GM12878 (cell line): ENCODE measurements at regions not wholly inside any gene's neighbourhood (a gene's known extent, or its start where the extent isn't known, plus 50 kb on each side); places are given as distances from the start of the nearest gene placed in this dataset.

Source experiments
- ATAC-seq: fragments of 200-7000 bp; cut with Tn5 transposase; 3 replicates; pipeline ENCODE4 v1.9.1; 2020; ENCODE audit warnings: mild to moderate bottlenecking, moderate library complexity
- BruUV-seq: library from RNA; stranded (reverse); fragments of 400-500 nt; replicated peaks from 2 replicates; lab custom pipeline; 2021; lab: Mats Ljungman, UMichigan
- CTCF ChIA-PET: fragments of 300-600 bp; sonication (Branson Sonifier 250); formaldehyde crosslinking; extraction: SDS; loops from one replicate; lab custom pipeline; 2021; ENCODE audit warnings: inconsistent platforms; lab: Yijun Ruan, JAX
- POLR2A ChIA-PET: fragments of 350-600 bp; formaldehyde crosslinking; extraction: SDS; loops from one replicate; lab custom pipeline; 2021; ENCODE audit warnings: inconsistent platforms; lab: Charles Lee
- RAD21 ChIA-PET: fragments of 300-600 bp; sonication (Branson Sonifier 250); formaldehyde crosslinking; loops from one replicate; lab custom pipeline; 2023; ENCODE audit warnings: antibody characterized with exemption; ENCODE audit not compliant: unreplicated experiment; lab: Charles Lee
- SMC1A ChIA-PET: fragments of 300-600 bp; sonication (Branson Sonifier 250); formaldehyde crosslinking; loops from one replicate; lab custom pipeline; 2023; ENCODE audit not compliant: unreplicated experiment, uncharacterized antibody; lab: Charles Lee
- DNase-seq: peaks from one replicate; pipeline ENCODE4 v3.0.0-alpha.2; 2011; ENCODE audit warnings: low read depth, low spot score
- FAIRE-seq: peaks from 3 replicates; lab custom pipeline; 2011; peaks lifted over from hg19 to GRCh38; lab: Jason Lieb, UNC
- H2AFZ ChIP-seq: 2 replicates; pipeline ENCODE4 v1.6.0; 2011; ENCODE audit warnings: low read depth, low read length, control low read depth; ENCODE audit not compliant: control insufficient read depth
- H3K27ac ChIP-seq: 2 replicates; pipeline ENCODE4 v1.5.1; 2011; ENCODE audit warnings: control low read depth; ENCODE audit not compliant: control insufficient read depth, insufficient read depth
- H3K27me3 ChIP-seq, 2 experiments: replicated peaks in 1 of 2; 2 replicates each; pipeline versions ENCODE4 v1.6.0 to v1.6.1; 2011; ENCODE audit warnings: low read length in 1 of 2; ENCODE audit not compliant: control insufficient read depth in 2 of 2, insufficient read depth in 2 of 2
- H3K36me3 ChIP-seq, 2 experiments: 2 replicates each; pipeline ENCODE4 v1.5.1; 2011; ENCODE audit warnings: low read length in 1 of 2; ENCODE audit not compliant: control insufficient read depth in 2 of 2, insufficient read depth in 2 of 2
- H3K4me1 ChIP-seq: 2 replicates; pipeline ENCODE4 v1.6.1; 2011; ENCODE audit warnings: mild to moderate bottlenecking, low read length, moderate library complexity, mixed read lengths; ENCODE audit not compliant: control insufficient read depth, insufficient read depth
- H3K4me2 ChIP-seq: 2 replicates; pipeline ENCODE4 v1.6.0; 2011; ENCODE audit warnings: control low read depth; ENCODE audit not compliant: control insufficient read depth, insufficient read depth
- H3K4me3 ChIP-seq: fragments of 200-600 bp; sonication (generic); 2 replicates; pipeline ENCODE4 v1.5.1; 2016
- H3K79me2 ChIP-seq: 2 replicates; pipeline ENCODE4 v1.6.0; 2011; ENCODE audit warnings: low read length; ENCODE audit not compliant: control insufficient read depth, insufficient read depth
- H3K9ac ChIP-seq: 2 replicates; pipeline ENCODE4 v1.8.0; 2011; ENCODE audit warnings: low read length, control low read depth, mixed read lengths; ENCODE audit not compliant: control insufficient read depth, insufficient read depth
- H3K9me3 ChIP-seq: replicated peaks from 3 replicates; pipeline ENCODE4 v1.5.1; 2011; ENCODE audit warnings: mild to moderate bottlenecking, low read length; ENCODE audit not compliant: control insufficient read depth, insufficient read depth
- H4K20me1 ChIP-seq: 2 replicates; pipeline ENCODE4 v1.6.0; 2011; ENCODE audit not compliant: control insufficient read depth, insufficient read depth
- EP300 ChIP-seq, 2 experiments: fragments of 150-350 bp in 1 of 2; IDR thresholded peaks; 2 replicates each; pipeline ENCODE4 v1.6.1; 2011 to 2012; ENCODE audit warnings: low read depth in 2 of 2, low read length in 2 of 2, borderline replicate concordance in 1 of 2, improper control_type of control experiment in 1 of 2, inconsistent platforms in 1 of 2; ENCODE audit not compliant: control insufficient read depth in 1 of 2
- FOXM1 ChIP-seq: IDR thresholded peaks from 2 replicates; pipeline ENCODE4 v1.6.1; 2012; ENCODE audit warnings: low read depth, mild to moderate bottlenecking, inconsistent platforms, low read length, moderate library complexity
- HCFC1 ChIP-seq: fragments of 150-350 bp; IDR thresholded peaks from 2 replicates; pipeline ENCODE4 v1.6.1; 2014; ENCODE audit warnings: low read length
- JUND ChIP-seq: IDR thresholded peaks from 2 replicates; pipeline ENCODE4 v1.6.1; 2012; ENCODE audit warnings: low read depth, mild to moderate bottlenecking, low read length, improper control_type of control experiment, moderate library complexity
- TCF3 ChIP-seq: IDR thresholded peaks from 2 replicates; pipeline ENCODE4 v1.6.1; 2012; ENCODE audit warnings: low read depth, mild to moderate bottlenecking, low read length, borderline replicate concordance; ENCODE audit not compliant: insufficient read depth
- WGBS: methylation state at CpG from one replicate; pipeline ENCODE4 v1.1.6; 2016; ENCODE audit warnings: low lambda C conversion rate; ENCODE audit not compliant: insufficient replicate concordance, insufficient coverage; ENCODE audit errors: missing lambda C conversion rate; 5-methylcytosine and 5-hydroxymethylcytosine counted together
- in situ Hi-C: fragments of 300-500 bp; cut with MboI; formaldehyde crosslinking; loops from 9 replicates; pipeline ENCODE4 v1.14.3; 2018; ENCODE audit warnings: mixed read lengths
- intact Hi-C: fragments of 100-400 bp; cut with micrococcal nuclease; formaldehyde crosslinking; loops from one replicate; pipeline ENCODE4 v1.14.2; 2022; ENCODE audit not compliant: unreplicated experiment
- TF ChIP-seq, protein P1 (sequence below): fragments of 450-650 bp; conservative IDR thresholded peaks from 2 replicates; pipeline ENCODE4 v1.6.1; 2017; ENCODE audit warnings: mild to moderate bottlenecking, moderate library complexity

- Histone ChIP-seq H3K27me3 (no peaks in the 10 kb centered on the region), H2AFZ (no peak overlapping the region), H3K79me2 (no peaks in the 10 kb centered on the region), H3K9ac (no peak overlapping the region), H3K4me1 (no peaks in the 10 kb centered on the region), H3K27ac (no peak overlapping the region), H3K9me3 (no peaks in the 10 kb centered on the region), H3K4me3 (no peak overlapping the region), H3K36me3 (no peaks in the 10 kb centered on the region), H4K20me1 (no peaks in the 10 kb centered on the region), H3K4me2 (no peak overlapping the region)
- ChIA-PET POLR2A (no interaction called here), RAD21 (no interaction called here), SMC1A (interaction anchor here (1.4 kb wide), 1 partner anchor 971 kb away, joined by 3 read pairs; no protein-coding TSS in a partner anchor), CTCF (no interaction called here)
- no TSS peak for BruUV-seq
- FAIRE-seq = no peak
- no peak for DNase-seq
- TF ChIP-seq TCF3 = no peak
- no peak for TF ChIP-seq JUND
- TF ChIP-seq EP300 (IDR thresholded peaks at IDR 0.05; ENCODE audit: borderline replicate concordance in 1 of 2, control insufficient read depth in 1 of 2, low read depth in 2 of 2, low read length in 2 of 2) = no peak
- TF ChIP-seq, protein P1, sequence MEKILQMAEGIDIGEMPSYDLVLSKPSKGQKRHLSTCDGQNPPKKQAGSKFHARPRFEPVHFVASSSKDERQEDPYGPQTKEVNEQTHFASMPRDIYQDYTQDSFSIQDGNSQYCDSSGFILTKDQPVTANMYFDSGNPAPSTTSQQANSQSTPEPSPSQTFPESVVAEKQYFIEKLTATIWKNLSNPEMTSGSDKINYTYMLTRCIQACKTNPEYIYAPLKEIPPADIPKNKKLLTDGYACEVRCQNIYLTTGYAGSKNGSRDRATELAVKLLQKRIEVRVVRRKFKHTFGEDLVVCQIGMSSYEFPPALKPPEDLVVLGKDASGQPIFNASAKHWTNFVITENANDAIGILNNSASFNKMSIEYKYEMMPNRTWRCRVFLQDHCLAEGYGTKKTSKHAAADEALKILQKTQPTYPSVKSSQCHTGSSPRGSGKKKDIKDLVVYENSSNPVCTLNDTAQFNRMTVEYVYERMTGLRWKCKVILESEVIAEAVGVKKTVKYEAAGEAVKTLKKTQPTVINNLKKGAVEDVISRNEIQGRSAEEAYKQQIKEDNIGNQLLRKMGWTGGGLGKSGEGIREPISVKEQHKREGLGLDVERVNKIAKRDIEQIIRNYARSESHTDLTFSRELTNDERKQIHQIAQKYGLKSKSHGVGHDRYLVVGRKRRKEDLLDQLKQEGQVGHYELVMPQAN = no peak
- no peak for TF ChIP-seq FOXM1
- TF ChIP-seq HCFC1 = no peak
- no peak for ATAC-seq
- in situ Hi-C loops (no loop called here), intact Hi-C loops (no loop called here)
- WGBS = 53% methylated on average over 1 of the region's 1 CpG
These were observed 956.5 kb downstream of the TFAP2A start for GRCh38 chr6:9458424-9458823.
